Adipocyte (in vitro differentiated cells): ENCODE measurements at regions not wholly inside any gene's neighbourhood (a gene's known extent, or its start where the extent isn't known, plus 50 kb on each side); places are given as distances from the start of the nearest gene placed in this dataset.
"Not testable (repeated sequence)": the region's sequence is repeated elsewhere in the genome, so short reads cannot be mapped to it uniquely, and the experiment has no call there.

Source experiments
- DNase-seq: peaks from one replicate; pipeline ENCODE4 v3.0.0-alpha.2; 2015; ENCODE audit warnings: low read depth
- H3K27me3 ChIP-seq: replicated peaks from 2 replicates; pipeline ENCODE4 v1.7.0; 2013; ENCODE audit warnings: mild to moderate bottlenecking, low read length, moderate library complexity; ENCODE audit not compliant: control insufficient read depth, insufficient read depth
- H3K36me3 ChIP-seq: 2 replicates; pipeline ENCODE4 v1.7.0; 2013; ENCODE audit warnings: low read length, mild to moderate bottlenecking, moderate library complexity; ENCODE audit not compliant: control insufficient read depth, insufficient read depth, severe bottlenecking
- H3K4me1 ChIP-seq: 2 replicates; pipeline ENCODE4 v1.7.0; 2013; ENCODE audit warnings: mild to moderate bottlenecking, low read length, moderate library complexity; ENCODE audit not compliant: control insufficient read depth, insufficient read depth
- H3K4me3 ChIP-seq: 2 replicates; pipeline ENCODE4 v1.7.0; 2013; ENCODE audit warnings: mild to moderate bottlenecking, low read length, moderate library complexity
- H3K9ac ChIP-seq: 2 replicates; pipeline ENCODE4 v1.7.0; 2013; ENCODE audit warnings: mild to moderate bottlenecking, low read length, moderate library complexity
- H3K9me3 ChIP-seq: 2 replicates; pipeline ENCODE4 v1.7.0; 2013; ENCODE audit warnings: mild to moderate bottlenecking, low read length, moderate library complexity; ENCODE audit not compliant: control insufficient read depth

DNA sequence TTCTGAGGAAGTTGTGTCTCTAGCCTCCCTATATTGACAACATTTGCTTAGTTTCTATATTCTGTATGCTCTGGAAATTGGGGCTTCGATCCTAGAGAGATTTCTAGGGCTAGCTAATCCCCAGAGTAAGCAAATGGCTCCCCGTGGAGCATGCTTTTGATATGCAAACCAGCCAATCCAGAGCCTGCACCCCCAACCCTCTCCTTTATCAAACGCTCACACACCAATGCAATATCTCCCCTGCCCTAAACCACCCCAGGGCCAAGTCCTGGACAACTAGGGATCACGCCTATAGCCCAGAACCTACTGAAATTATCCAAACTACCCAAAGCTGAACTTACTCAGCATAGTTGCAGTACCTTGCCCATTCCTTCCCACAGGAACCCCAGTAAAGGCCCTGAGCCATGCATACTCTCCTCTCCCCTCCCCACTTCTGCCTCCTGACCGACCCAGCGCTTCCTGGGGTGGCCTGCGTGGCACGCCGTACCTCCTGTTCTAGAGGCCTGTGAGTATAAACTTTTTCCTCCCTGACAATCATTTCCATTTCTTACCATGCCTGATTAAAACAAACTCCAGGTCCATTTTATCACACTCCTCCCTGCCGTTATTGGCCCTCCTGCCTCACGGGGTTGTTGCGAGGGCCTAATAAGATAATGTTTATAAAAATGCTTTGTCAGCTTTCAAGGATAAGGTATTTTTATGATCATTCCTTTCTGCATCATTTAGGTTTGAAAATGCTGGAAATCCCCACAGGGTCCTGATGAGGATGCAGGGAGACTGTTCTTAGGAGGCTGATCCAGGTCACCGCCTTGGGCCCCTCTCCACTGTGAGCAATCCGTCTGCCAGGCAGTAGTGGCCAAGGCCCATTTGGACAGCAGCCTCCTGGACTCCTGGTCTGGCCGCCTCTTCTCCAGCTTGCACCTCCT, 102.7 kb downstream of the TENT5C start:
- Histone ChIP-seq H3K9ac (no peak overlapping the region), H3K27me3 (no peaks in the 10 kb centered on the region), H3K4me1 (no peaks in the 10 kb centered on the region), H3K9me3 (no peaks in the 10 kb centered on the region), H3K36me3 (no peaks in the 10 kb centered on the region), H3K4me3 (no peak overlapping the region)
- DNase-seq, result no peak

GRCh38 chr1:117709249-117709691, 103.4 kb downstream of the TENT5C start:
- Histone ChIP-seq H3K4me1 (no peaks in the 10 kb centered on the region), H3K27me3 (no peaks in the 10 kb centered on the region), H3K4me3 (no peak overlapping the region), H3K9ac (no peak overlapping the region), H3K9me3 (no peaks in the 10 kb centered on the region), H3K36me3 (no peaks in the 10 kb centered on the region)
- DNase-seq, result no peak

DNA sequence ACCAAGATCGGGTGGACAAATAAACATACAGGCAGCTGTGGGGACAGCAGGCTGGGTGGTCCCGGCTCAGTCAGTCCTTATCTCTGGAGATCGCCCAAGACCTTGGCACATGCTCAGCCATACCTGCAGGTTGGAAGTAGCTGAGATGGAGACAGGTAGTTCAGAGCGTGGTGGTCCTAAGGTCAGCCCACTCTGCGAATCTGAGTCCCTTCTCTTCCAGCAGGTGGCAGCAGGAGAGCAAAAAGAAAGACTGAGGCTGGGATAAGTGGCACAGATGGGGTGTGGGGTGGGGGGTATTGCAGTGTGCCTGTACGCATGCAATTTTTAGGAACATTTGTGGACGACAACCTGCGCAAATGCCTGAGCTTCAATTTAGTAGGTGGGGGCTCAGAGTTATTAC, 104.9 kb downstream of the TENT5C start:
- H3K36me3 ChIP-seq, result no peaks in the 10 kb centered on the region
- H3K4me1 ChIP-seq, result no peaks in the 10 kb centered on the region
- DNase-seq, result no peak
- H3K9me3 ChIP-seq, result no peaks in the 10 kb centered on the region
- H3K9ac ChIP-seq, result no peak overlapping the region
- H3K27me3 ChIP-seq, result no peaks in the 10 kb centered on the region
- no peak overlapping the region for H3K4me3 ChIP-seq

GRCh38 chr1:117712621-117713020, 106.8 kb downstream of the TENT5C start:
- H3K27me3 ChIP-seq, result no peaks in the 10 kb centered on the region
- H3K9ac ChIP-seq, result no peak overlapping the region

GRCh38 chr1:117714546-117714945, 108.7 kb downstream of the TENT5C start:
- H3K9me3 ChIP-seq, result no peaks in the 10 kb centered on the region

More at GRCh38 chr1:117712621-117713020, 106.8 kb downstream of the TENT5C start:
- no peaks in the 10 kb centered on the region for H3K36me3 ChIP-seq
- no peaks in the 10 kb centered on the region for H3K9me3 ChIP-seq
- no peak overlapping the region for H3K4me3 ChIP-seq
- no peaks in the 10 kb centered on the region for H3K4me1 ChIP-seq
- no peak for DNase-seq

DNA sequence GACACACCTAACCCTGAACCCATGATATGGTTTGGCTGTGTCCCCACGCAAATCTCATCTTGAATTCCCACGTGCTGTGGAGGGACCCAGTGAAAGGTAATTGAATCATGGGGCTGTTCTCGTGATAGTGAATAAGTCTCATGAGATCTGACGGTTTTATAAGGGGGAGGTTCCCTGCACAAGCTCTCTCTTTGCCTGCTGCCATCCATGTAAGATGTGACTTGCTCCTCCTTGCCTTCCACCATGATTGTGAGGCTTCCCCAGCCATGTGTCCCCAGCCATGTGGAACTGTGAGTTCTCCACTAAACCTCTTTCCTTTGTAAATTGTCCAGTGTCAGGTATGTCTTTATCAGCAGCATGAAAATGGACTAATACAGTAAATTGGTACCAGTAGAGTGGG, 110.2 kb downstream of the TENT5C start:
- not testable (repeated sequence) for H3K4me1 ChIP-seq, H3K27me3 ChIP-seq, H3K4me3 ChIP-seq, H3K9ac ChIP-seq, H3K36me3 ChIP-seq, DNase-seq, H3K9me3 ChIP-seq

More at GRCh38 chr1:117714546-117714945, 108.7 kb downstream of the TENT5C start:
- no peaks in the 10 kb centered on the region for H3K4me1 ChIP-seq
- H3K9ac ChIP-seq, result no peak overlapping the region
- DNase-seq, result no peak
- no peaks in the 10 kb centered on the region for H3K36me3 ChIP-seq
- H3K27me3 ChIP-seq, result no peaks in the 10 kb centered on the region
- no peak overlapping the region for H3K4me3 ChIP-seq

GRCh38 chr1:117717980-117718379, 112.1 kb downstream of the TENT5C start:
- DNase-seq, H3K4me1 ChIP-seq, H3K9me3 ChIP-seq, H3K4me3 ChIP-seq, H3K27me3 ChIP-seq, H3K36me3 ChIP-seq, H3K9ac ChIP-seq: not testable (repeated sequence)

GRCh38 chr1:117718596-117718995, 112.7 kb downstream of the TENT5C start:
- not testable (repeated sequence) for H3K9me3 ChIP-seq, H3K9ac ChIP-seq, H3K4me3 ChIP-seq, H3K36me3 ChIP-seq, DNase-seq, H3K27me3 ChIP-seq, H3K4me1 ChIP-seq

- no peaks in the 10 kb centered on the region for H3K36me3 ChIP-seq
- no peaks in the 10 kb centered on the region for H3K4me1 ChIP-seq
- H3K4me3 ChIP-seq, result no peak overlapping the region
- DNase-seq, result no peak
- no peaks in the 10 kb centered on the region for H3K27me3 ChIP-seq
- no peak overlapping the region for H3K9ac ChIP-seq
- peaks cover 8% of the 10 kb centered on the region for H3K9me3 ChIP-seq
These were observed 113.2 kb downstream of the TENT5C start for GRCh38 chr1:117719004-117719403.

DNA sequence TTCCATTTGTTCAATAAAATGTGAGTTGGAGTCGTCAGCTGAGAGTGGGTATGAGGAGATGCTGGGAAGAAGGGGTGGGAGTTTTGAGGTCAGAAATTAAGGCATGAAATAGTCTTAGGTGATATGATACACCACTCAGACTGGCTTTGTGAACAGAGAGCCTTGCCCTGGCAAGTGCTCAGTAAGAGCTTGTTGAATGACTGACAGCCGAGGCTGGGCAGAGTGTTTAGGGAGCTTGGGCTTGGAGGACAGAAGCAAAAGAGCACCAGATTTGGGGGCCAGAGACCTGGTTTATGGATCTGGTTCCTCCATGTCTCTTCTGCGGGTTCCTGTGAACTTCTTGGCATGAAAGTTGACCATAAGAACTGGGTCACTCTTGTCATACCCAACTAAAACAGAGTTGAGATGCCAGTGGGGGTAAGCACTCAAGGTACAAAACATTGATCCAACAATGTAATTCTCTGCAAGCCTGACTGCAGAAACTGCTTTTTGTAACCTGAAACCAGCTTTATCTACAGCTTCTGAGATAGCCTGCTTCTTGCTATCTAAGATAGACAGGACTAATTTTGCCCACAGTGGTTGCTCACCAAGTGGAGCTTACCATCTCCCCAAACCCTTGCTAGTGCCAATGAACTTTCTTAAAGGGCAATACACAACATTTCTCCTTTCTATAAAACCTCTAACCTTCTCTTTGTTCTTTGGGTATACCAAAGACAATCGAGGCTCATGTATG, 126.4 kb downstream of the TENT5C start:
- Histone ChIP-seq H3K9ac (no peak overlapping the region), H3K4me3 (no peak overlapping the region), H3K9me3 (peaks cover 11% of the 10 kb centered on the region), H3K27me3 (no peaks in the 10 kb centered on the region), H3K4me1 (peaks cover 3% of the 10 kb centered on the region), H3K36me3 (no peaks in the 10 kb centered on the region)
- no peak for DNase-seq

- H3K4me1 ChIP-seq, result peaks cover 3% of the 10 kb centered on the region
- no peak overlapping the region for H3K4me3 ChIP-seq
- H3K36me3 ChIP-seq, result no peaks in the 10 kb centered on the region
- no peak for DNase-seq
- peaks cover 6% of the 10 kb centered on the region for H3K9me3 ChIP-seq
- H3K9ac ChIP-seq, result no peak overlapping the region
- H3K27me3 ChIP-seq, result no peaks in the 10 kb centered on the region
These were observed 127.1 kb downstream of the TENT5C start for GRCh38 chr1:117732956-117733355.
